DOHH2 (cell line): ENCODE measurements at regions not wholly inside any gene's neighbourhood (a gene's known extent, or its start where the extent isn't known, plus 50 kb on each side); places are given as distances from the start of the nearest gene placed in this dataset.

Experiments used
- H3F3A ChIP-seq: fragments of 200-600 bp; sonication (generic), shearing (Covaris generic); 2 replicates; pipeline ENCODE4 v1.6.0; 2016; ENCODE audit warnings: antibody characterized with exemption, mild to moderate bottlenecking; ENCODE audit not compliant: control insufficient read depth, insufficient read depth
- H3K27ac ChIP-seq: fragments of 200-600 bp; sonication (generic); 2 replicates; pipeline ENCODE4 v1.5.1; 2014; ENCODE audit warnings: low read depth, mild to moderate bottlenecking, low read length, moderate library complexity
- H3K27me3 ChIP-seq: fragments of 200-600 bp; sonication (generic); 2 replicates; pipeline ENCODE4 v1.6.1; 2014; ENCODE audit warnings: mild to moderate bottlenecking, low read length, mixed read lengths; ENCODE audit not compliant: control insufficient read depth
- H3K36me3 ChIP-seq: fragments of 200-600 bp; sonication (generic); 2 replicates; pipeline ENCODE4 v1.6.1; 2014; ENCODE audit warnings: mild to moderate bottlenecking, low read length, moderate library complexity, mixed read lengths; ENCODE audit not compliant: control insufficient read depth
- H3K4me1 ChIP-seq: fragments of 200-600 bp; sonication (generic); 2 replicates; pipeline ENCODE4 v1.6.1; 2014; ENCODE audit warnings: mild to moderate bottlenecking, low read length, mixed read lengths; ENCODE audit not compliant: control insufficient read depth
- H3K4me2 ChIP-seq: fragments of 200-600 bp; sonication (generic); 2 replicates; pipeline ENCODE4 v1.6.0; 2014; ENCODE audit warnings: mild to moderate bottlenecking, low read length, moderate library complexity
- H3K4me3 ChIP-seq: fragments of 200-600 bp; sonication (generic); 2 replicates; pipeline ENCODE4 v1.5.1; 2014; ENCODE audit warnings: mild to moderate bottlenecking, low read length, mixed read lengths
- H3K79me2 ChIP-seq: fragments of 200-600 bp; sonication (generic); 2 replicates; pipeline ENCODE4 v1.6.1; 2014; ENCODE audit warnings: mild to moderate bottlenecking, low read length, mixed read lengths; ENCODE audit not compliant: control insufficient read depth
- H3K9me2 ChIP-seq: fragments of 200-600 bp; sonication (generic); replicated peaks from 2 replicates; pipeline ENCODE4 v1.6.1; 2014; ENCODE audit warnings: mild to moderate bottlenecking, low read length, mixed read lengths; ENCODE audit not compliant: control insufficient read depth
- H3K9me3 ChIP-seq: fragments of 200-600 bp; sonication (generic); 2 replicates; pipeline ENCODE4 v1.6.1; 2014; ENCODE audit warnings: antibody characterized with exemption, low read length, mixed read lengths; ENCODE audit not compliant: control insufficient read depth, insufficient read depth
- H4K20me1 ChIP-seq: fragments of 200-600 bp; sonication (generic); 2 replicates; pipeline ENCODE4 v1.6.0; 2014; ENCODE audit warnings: low read depth, mild to moderate bottlenecking, antibody characterized with exemption, low read length, moderate library complexity; ENCODE audit not compliant: control insufficient read depth, insufficient read depth
- CTCF ChIP-seq: fragments of 200-600 bp; sonication (generic); IDR thresholded peaks from one replicate; pipeline ENCODE4 v1.5.1; 2014; ENCODE audit warnings: antibody characterized with exemption, mild to moderate bottlenecking, low read depth, low read length; ENCODE audit not compliant: poor library complexity, severe bottlenecking
- EZH2phosphoT487 ChIP-seq: fragments of 200-600 bp; sonication (generic); IDR thresholded peaks from 2 replicates; pipeline ENCODE4 v1.6.1; 2017; ENCODE audit warnings: borderline replicate concordance, mild to moderate bottlenecking, antibody characterized with exemption, low read length, moderate library complexity, mixed read lengths

GRCh38 chr5:125225424-125225823 lies 479.0 kb upstream of the ZNF608 start:
- TF ChIP-seq EZH2phosphoT487 (no peak), CTCF (no peak)
- H3K4me2 ChIP-seq = no peak overlapping the region

DNA sequence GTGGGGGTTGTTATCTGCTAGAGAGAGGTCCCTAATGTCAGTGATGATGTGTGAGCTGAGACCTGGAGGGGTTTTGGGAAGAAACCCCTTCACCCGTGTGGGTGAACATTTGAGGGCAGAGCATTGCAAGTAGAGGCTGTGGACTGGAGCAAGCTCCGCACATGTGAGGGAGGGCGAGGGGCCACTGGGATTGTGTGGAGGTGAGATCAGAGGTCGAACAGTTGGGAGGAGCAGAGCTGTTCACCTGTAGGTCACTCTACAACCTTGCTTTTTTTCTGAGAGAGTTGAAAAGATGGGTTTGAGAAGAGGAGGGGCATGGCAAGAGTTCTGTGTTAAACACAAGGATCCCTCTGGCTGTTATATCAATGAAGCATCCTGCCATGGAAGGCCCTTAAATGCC lies 480.4 kb upstream of the ZNF608 start:
- Histone ChIP-seq H3K4me3 (no peak overlapping the region), H3F3A (no peaks in the 10 kb centered on the region), H3K27ac (no peak overlapping the region), H3K9me3 (no peaks in the 10 kb centered on the region), H4K20me1 (no peaks in the 10 kb centered on the region), H3K4me1 (no peaks in the 10 kb centered on the region), H3K79me2 (no peaks in the 10 kb centered on the region), H3K27me3 (no peaks in the 10 kb centered on the region), H3K9me2 (no peaks in the 10 kb centered on the region), H3K36me3 (no peaks in the 10 kb centered on the region), H3K4me2 (no peak overlapping the region)
- TF ChIP-seq EZH2phosphoT487 = no peak
- TF ChIP-seq CTCF = no peak

More at GRCh38 chr5:125225424-125225823, 479.0 kb upstream of the ZNF608 start:
- Histone ChIP-seq H4K20me1 (no peaks in the 10 kb centered on the region), H3K9me2 (no peaks in the 10 kb centered on the region), H3F3A (no peaks in the 10 kb centered on the region), H3K9me3 (no peaks in the 10 kb centered on the region), H3K4me1 (no peaks in the 10 kb centered on the region), H3K27me3 (no peaks in the 10 kb centered on the region), H3K4me3 (no peak overlapping the region), H3K36me3 (no peaks in the 10 kb centered on the region), H3K27ac (no peak overlapping the region), H3K79me2 (no peaks in the 10 kb centered on the region)

DNA sequence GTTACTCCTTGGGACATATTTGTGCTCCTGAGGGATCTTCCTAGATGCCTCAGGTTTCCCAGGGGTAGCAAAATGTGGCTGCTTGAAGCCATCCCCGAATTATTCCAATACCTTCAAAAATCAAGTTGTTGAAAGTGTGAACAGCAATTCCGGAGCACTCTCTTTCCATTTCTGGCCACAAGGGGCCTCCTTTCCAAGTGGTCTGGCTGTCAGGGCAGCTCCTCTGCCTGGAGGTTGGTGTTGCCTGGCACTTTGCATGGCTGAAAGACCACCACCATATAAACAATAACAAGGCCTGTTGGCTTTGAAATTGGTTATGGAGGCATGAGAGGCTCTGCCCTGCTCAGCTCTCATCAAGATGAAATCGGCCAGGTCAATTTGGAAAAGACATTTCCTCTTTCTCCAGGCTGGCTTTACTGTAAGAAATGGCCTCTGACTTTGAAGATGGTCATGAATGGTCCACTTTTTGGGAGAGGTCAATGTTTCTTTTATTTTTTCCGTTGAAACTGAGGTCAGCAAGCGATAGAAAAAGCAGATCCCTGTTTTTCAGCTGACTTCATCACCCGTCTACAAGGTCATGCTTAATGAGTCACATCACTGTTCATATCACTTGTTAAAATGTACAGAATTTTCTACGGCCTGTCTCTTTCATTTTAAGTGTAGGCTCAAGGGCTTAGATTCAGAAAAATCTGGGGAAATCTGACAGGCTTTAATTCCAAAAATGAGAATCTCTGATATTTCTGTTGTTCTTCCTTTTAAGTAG lies 481.1 kb upstream of the ZNF608 start:
- Histone ChIP-seq H3K4me3 (no peak overlapping the region), H3K27me3 (no peaks in the 10 kb centered on the region), H3K27ac (no peak overlapping the region), H4K20me1 (no peaks in the 10 kb centered on the region), H3K9me3 (no peaks in the 10 kb centered on the region), H3K9me2 (no peaks in the 10 kb centered on the region), H3K79me2 (no peaks in the 10 kb centered on the region), H3K36me3 (no peaks in the 10 kb centered on the region), H3F3A (no peaks in the 10 kb centered on the region), H3K4me2 (no peak overlapping the region), H3K4me1 (no peaks in the 10 kb centered on the region)
- TF ChIP-seq CTCF (peak; percentile 63), EZH2phosphoT487 (no peak)
